Neural progenitor cell (in vitro differentiated cells): ENCODE measurements at regions not wholly inside any gene's neighbourhood (a gene's known extent, or its start where the extent isn't known, plus 50 kb on each side); places are given as distances from the start of the nearest gene placed in this dataset.

Source experiments
- DNase-seq: peaks from one replicate; pipeline ENCODE4 v3.0.0-alpha.2; 2016; ENCODE audit warnings: low spot score
- H2AFZ ChIP-seq: fragments of 200-600 bp; sonication (generic); replicated peaks from 2 replicates; pipeline ENCODE4 v1.6.1; 2016; ENCODE audit warnings: antibody characterized with exemption
- H3F3A ChIP-seq: fragments of 200-600 bp; sonication (generic); 2 replicates; pipeline ENCODE4 v1.6.1; 2016; ENCODE audit warnings: antibody characterized with exemption, low read depth
- H3K27ac ChIP-seq: fragments of 200-600 bp; sonication (generic); 2 replicates; pipeline ENCODE4 v1.5.1; 2016; ENCODE audit warnings: mild to moderate bottlenecking
- H3K27me3 ChIP-seq: fragments of 200-600 bp; sonication (generic); 2 replicates; pipeline ENCODE4 v1.6.1; 2016; ENCODE audit warnings: mild to moderate bottlenecking, moderate library complexity
- H3K36me3 ChIP-seq: fragments of 200-600 bp; sonication (generic); 2 replicates; pipeline ENCODE4 v1.5.1; 2016
- H3K4me1 ChIP-seq: fragments of 200-600 bp; sonication (generic); 2 replicates; pipeline ENCODE4 v1.6.1; 2016; ENCODE audit warnings: mixed run types
- H3K4me2 ChIP-seq: fragments of 200-600 bp; sonication (generic); 2 replicates; pipeline ENCODE4 v1.6.1; 2016
- H3K4me3 ChIP-seq: fragments of 200-600 bp; sonication (generic); 2 replicates; pipeline ENCODE4 v1.5.1; 2016
- H3K79me2 ChIP-seq: fragments of 200-600 bp; sonication (generic); 2 replicates; pipeline ENCODE4 v1.6.1; 2016; ENCODE audit warnings: low read depth
- H3K9ac ChIP-seq: fragments of 200-600 bp; sonication (generic); 2 replicates; pipeline ENCODE4 v1.6.1; 2016
- H3K9me3 ChIP-seq: fragments of 200-600 bp; sonication (generic); 2 replicates; pipeline ENCODE4 v1.5.1; 2016; ENCODE audit warnings: low read depth
- H4K20me1 ChIP-seq: fragments of 200-600 bp; sonication (generic); 2 replicates; pipeline ENCODE4 v1.6.1; 2016; ENCODE audit warnings: low read depth
- H3K27ac Mint-ChIP-seq: 3 replicates; pipeline ENCODE4 v1.8.0; 2021; ENCODE audit warnings: mixed read lengths
- H3K27me3 Mint-ChIP-seq: 2 replicates; pipeline ENCODE4 v1.8.0; 2022; ENCODE audit warnings: low read depth, mild to moderate bottlenecking, inconsistent platforms, moderate library complexity, mixed read lengths; ENCODE audit not compliant: insufficient read depth
- H3K36me3 Mint-ChIP-seq: 3 replicates; pipeline ENCODE4 v1.8.0; 2021; ENCODE audit warnings: mixed read lengths
- H3K4me1 Mint-ChIP-seq: 3 replicates; pipeline ENCODE4 v1.8.0; 2021; ENCODE audit warnings: mixed read lengths
- H3K4me3 Mint-ChIP-seq: 3 replicates; pipeline ENCODE4 v1.8.0; 2021; ENCODE audit warnings: mild to moderate bottlenecking, moderate library complexity, mixed read lengths
- H3K9me3 Mint-ChIP-seq: 3 replicates; pipeline ENCODE4 v1.8.0; 2020; ENCODE audit warnings: mixed read lengths
- EZH2 ChIP-seq: fragments of 200-600 bp; sonication (generic); IDR thresholded peaks from 2 replicates; pipeline ENCODE4 v1.6.1; 2017; ENCODE audit warnings: antibody characterized with exemption, mild to moderate bottlenecking, moderate library complexity
- EZH2phosphoT487 ChIP-seq: fragments of 200-600 bp; sonication (generic); IDR thresholded peaks from 2 replicates; pipeline ENCODE4 v1.6.1; 2017; ENCODE audit warnings: antibody characterized with exemption
- TF ChIP-seq, protein P1 (sequence below): fragments of 200-600 bp; sonication (generic); IDR thresholded peaks from 2 replicates; pipeline ENCODE4 v1.5.1; 2017; ENCODE audit warnings: antibody characterized with exemption, mild to moderate bottlenecking

DNA sequence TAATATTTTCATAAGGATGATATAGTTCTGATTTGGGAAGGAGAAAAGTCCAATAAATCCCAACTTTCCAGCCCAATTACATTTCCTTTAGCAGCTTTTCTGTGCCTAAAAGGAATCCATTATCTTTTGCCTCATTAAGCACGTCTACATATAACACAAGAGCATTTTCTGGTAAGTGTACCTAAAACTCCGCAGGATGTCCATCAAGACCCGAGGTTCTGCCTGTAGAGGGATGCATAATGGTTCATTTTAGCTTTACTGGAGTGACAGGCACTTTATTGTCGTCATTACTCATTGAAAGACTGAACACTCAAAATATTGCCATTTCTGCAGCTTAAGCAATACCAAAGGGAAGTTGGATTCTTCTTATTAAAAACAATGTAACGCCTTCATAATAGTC lies 669.0 kb downstream of the PRELID2 start:
- Histone ChIP-seq H3K4me1 (peaks cover 20% of the 10 kb centered on the region), H3K4me2 (no peak overlapping the region), H3K9ac (no peak overlapping the region), H3K9me3 (no peaks in the 10 kb centered on the region), H3K36me3 (no peaks in the 10 kb centered on the region), H3F3A (peaks cover 12% of the 10 kb centered on the region), H3K79me2 (no peaks in the 10 kb centered on the region), H3K27ac (no peak overlapping the region), H3K27me3 (peaks cover 15% of the 10 kb centered on the region), H4K20me1 (peaks cover 1% of the 10 kb centered on the region), H3K4me3 (no peak overlapping the region), H2AFZ (no peak overlapping the region)
- Mint-ChIP-seq H3K36me3 (no peaks in the 10 kb centered on the region), H3K4me1 (peaks cover 13% of the 10 kb centered on the region), H3K4me3 (no peak overlapping the region), H3K27ac (no peak overlapping the region), H3K27me3 (peaks cover 27% of the 10 kb centered on the region), H3K9me3 (no peaks in the 10 kb centered on the region)
- DNase-seq: no peak
- TF ChIP-seq EZH2phosphoT487 (no peak), EZH2 (no peak)
- TF ChIP-seq, protein P1, sequence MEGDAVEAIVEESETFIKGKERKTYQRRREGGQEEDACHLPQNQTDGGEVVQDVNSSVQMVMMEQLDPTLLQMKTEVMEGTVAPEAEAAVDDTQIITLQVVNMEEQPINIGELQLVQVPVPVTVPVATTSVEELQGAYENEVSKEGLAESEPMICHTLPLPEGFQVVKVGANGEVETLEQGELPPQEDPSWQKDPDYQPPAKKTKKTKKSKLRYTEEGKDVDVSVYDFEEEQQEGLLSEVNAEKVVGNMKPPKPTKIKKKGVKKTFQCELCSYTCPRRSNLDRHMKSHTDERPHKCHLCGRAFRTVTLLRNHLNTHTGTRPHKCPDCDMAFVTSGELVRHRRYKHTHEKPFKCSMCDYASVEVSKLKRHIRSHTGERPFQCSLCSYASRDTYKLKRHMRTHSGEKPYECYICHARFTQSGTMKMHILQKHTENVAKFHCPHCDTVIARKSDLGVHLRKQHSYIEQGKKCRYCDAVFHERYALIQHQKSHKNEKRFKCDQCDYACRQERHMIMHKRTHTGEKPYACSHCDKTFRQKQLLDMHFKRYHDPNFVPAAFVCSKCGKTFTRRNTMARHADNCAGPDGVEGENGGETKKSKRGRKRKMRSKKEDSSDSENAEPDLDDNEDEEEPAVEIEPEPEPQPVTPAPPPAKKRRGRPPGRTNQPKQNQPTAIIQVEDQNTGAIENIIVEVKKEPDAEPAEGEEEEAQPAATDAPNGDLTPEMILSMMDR: no peak

DNA sequence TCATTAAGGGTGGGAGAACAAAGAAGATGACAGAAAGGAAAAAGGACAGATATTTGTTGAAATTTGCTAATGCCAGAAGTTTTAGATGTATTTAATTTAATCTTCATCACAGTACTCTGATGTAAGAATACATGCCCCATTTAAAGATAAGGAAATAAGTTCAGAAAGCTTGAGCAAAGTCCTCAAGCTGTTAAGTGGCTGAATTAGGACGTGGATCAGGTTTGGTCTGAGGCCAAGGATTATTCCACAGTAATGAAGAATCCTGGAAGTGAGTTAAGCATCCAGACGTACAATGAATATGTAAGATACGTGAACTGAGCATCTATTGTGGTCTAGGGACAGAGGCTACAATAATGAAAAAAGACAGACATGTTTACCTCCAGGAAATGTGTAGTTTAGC lies 671.3 kb downstream of the PRELID2 start:
- TF ChIP-seq EZH2 (no peak), EZH2phosphoT487 (no peak)
- TF ChIP-seq, protein P1: no peak
- DNase-seq: no peak
- H4K20me1 ChIP-seq: peaks cover 7% of the 10 kb centered on the region
- H3K27ac ChIP-seq: no peak overlapping the region
- H2AFZ ChIP-seq: no peak overlapping the region
- Mint-ChIP-seq H3K27me3 (peaks cover 46% of the 10 kb centered on the region), H3K36me3 (no peaks in the 10 kb centered on the region), H3K4me3 (no peak overlapping the region), H3K4me1 (peaks cover 28% of the 10 kb centered on the region), H3K9me3 (no peaks in the 10 kb centered on the region), H3K27ac (no peak overlapping the region)
- H3K27me3 ChIP-seq: peaks cover 37% of the 10 kb centered on the region
- H3K9me3 ChIP-seq: no peaks in the 10 kb centered on the region
- no peaks in the 10 kb centered on the region for H3K79me2 ChIP-seq
- peaks cover 42% of the 10 kb centered on the region for H3K4me1 ChIP-seq
- H3K4me3 ChIP-seq: no peak overlapping the region
- peaks cover 29% of the 10 kb centered on the region for H3F3A ChIP-seq
- H3K36me3 ChIP-seq: no peaks in the 10 kb centered on the region
- H3K4me2 ChIP-seq: no peak overlapping the region
- no peak overlapping the region for H3K9ac ChIP-seq

DNA sequence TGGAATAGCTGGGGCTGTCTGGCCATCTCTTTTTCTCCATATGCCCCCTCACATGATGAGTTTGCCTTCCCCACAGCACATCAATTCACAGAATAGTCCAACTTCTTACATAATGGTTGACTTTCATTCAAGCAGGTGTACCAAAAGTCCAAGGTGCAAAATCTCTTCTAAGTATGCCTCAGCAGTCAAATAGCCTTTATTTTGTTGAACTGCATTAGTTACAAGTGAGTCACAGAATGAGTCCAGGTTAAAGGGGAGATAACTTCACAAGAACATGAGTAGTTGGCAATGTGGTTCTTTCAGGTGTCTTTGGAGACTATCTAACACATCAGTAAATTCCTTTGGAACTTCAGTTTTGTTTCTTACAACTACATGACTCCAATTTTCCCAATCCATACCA lies 672.5 kb downstream of the PRELID2 start:
- Histone ChIP-seq H3K9ac (no peak overlapping the region), H3K79me2 (no peaks in the 10 kb centered on the region), H3K27ac (no peak overlapping the region), H3F3A (peaks cover 41% of the 10 kb centered on the region), H3K4me2 (no peak overlapping the region), H3K4me1 (peaks cover 55% of the 10 kb centered on the region), H3K4me3 (no peak overlapping the region), H2AFZ (no peak overlapping the region), H3K9me3 (no peaks in the 10 kb centered on the region), H4K20me1 (peaks cover 7% of the 10 kb centered on the region), H3K27me3 (peaks cover 38% of the 10 kb centered on the region), H3K36me3 (no peaks in the 10 kb centered on the region)
- Mint-ChIP-seq H3K4me1 (peaks cover 36% of the 10 kb centered on the region), H3K4me3 (no peak overlapping the region), H3K36me3 (no peaks in the 10 kb centered on the region), H3K9me3 (no peaks in the 10 kb centered on the region), H3K27ac (no peak overlapping the region), H3K27me3 (peaks cover 43% of the 10 kb centered on the region)
- DNase-seq: no peak
- TF ChIP-seq, protein P1: no peak
- TF ChIP-seq EZH2 (no peak), EZH2phosphoT487 (no peak)
